ENCODE measurements at regions not wholly inside any gene's neighbourhood (a gene's known extent, or its start where the extent isn't known, plus 50 kb on each side); places are given as distances from the start of the nearest gene placed in this dataset.
"Not testable (repeated sequence)": the region's sequence is repeated elsewhere in the genome, so short reads cannot be mapped to it uniquely, and the experiment has no call there.

- Mint-ChIP-seq H3K27me3 (no peaks in the 10 kb centered on the region), H3K36me3 (ENCODE audit: insufficient read depth) (no peaks in the 10 kb centered on the region), H3K27ac (ENCODE audit: low read depth) (no peak overlapping the region), H3K9me3 (peaks cover 32% of the 10 kb centered on the region), H3K4me3 (no peak overlapping the region), H3K4me1 (no peaks in the 10 kb centered on the region)
- DNase-seq (ENCODE audit: low spot score in 2 of 2) (no peak), ATAC-seq (replicated peaks; ENCODE audit: extremely low read depth, poor library complexity, severe bottlenecking) (no peak)
These were observed 531.1 kb upstream of the STEAP1 start for GRCh38 chr7:89623018-89623672.

GRCh38 chr7:89624155-89624554 is 530.1 kb upstream of the STEAP1 start:
- ATAC-seq (replicated peaks; ENCODE audit: extremely low read depth, poor library complexity, severe bottlenecking): not testable (repeated sequence)

GRCh38 chr7:89648509-89648908 is 505.8 kb upstream of the STEAP1 start:
- H3K27ac Mint-ChIP-seq (ENCODE audit: low read depth): no peak overlapping the region
- peaks cover 10% of the 10 kb centered on the region for H3K9me3 Mint-ChIP-seq
- no peak for ATAC-seq (replicated peaks; ENCODE audit: extremely low read depth, poor library complexity, severe bottlenecking)
- no peaks in the 10 kb centered on the region for H3K27me3 Mint-ChIP-seq
- no peak overlapping the region for H3K4me3 Mint-ChIP-seq
- H3K36me3 Mint-ChIP-seq (ENCODE audit: insufficient read depth): no peaks in the 10 kb centered on the region
- DNase-seq (ENCODE audit: low spot score in 2 of 2): no peak
- no peaks in the 10 kb centered on the region for H3K4me1 Mint-ChIP-seq

More at GRCh38 chr7:89624155-89624554, 530.1 kb upstream of the STEAP1 start:
- H3K4me1 Mint-ChIP-seq; H3K36me3 Mint-ChIP-seq (ENCODE audit: insufficient read depth); H3K4me3 Mint-ChIP-seq; H3K27me3 Mint-ChIP-seq; H3K27ac Mint-ChIP-seq (ENCODE audit: low read depth); DNase-seq (ENCODE audit: low spot score in 2 of 2): not testable (repeated sequence)
- peaks cover 42% of the 10 kb centered on the region for H3K9me3 Mint-ChIP-seq

GRCh38 chr7:89655946-89656345 is 498.3 kb upstream of the STEAP1 start:
- no peak overlapping the region for H3K4me3 Mint-ChIP-seq

GRCh38 chr7:89661876-89662275 is 492.4 kb upstream of the STEAP1 start:
- Mint-ChIP-seq H3K4me1 (no peaks in the 10 kb centered on the region), H3K36me3 (ENCODE audit: insufficient read depth) (no peaks in the 10 kb centered on the region), H3K27me3 (no peaks in the 10 kb centered on the region), H3K27ac (ENCODE audit: low read depth) (no peak overlapping the region), H3K4me3 (no peak overlapping the region), H3K9me3 (peaks cover 17% of the 10 kb centered on the region)
- no peak for ATAC-seq (replicated peaks; ENCODE audit: extremely low read depth, poor library complexity, severe bottlenecking)
- no peak for DNase-seq (ENCODE audit: low spot score in 2 of 2)

More at GRCh38 chr7:89655946-89656345, 498.3 kb upstream of the STEAP1 start:
- ATAC-seq (replicated peaks; ENCODE audit: extremely low read depth, poor library complexity, severe bottlenecking): no peak
- Mint-ChIP-seq H3K27me3 (no peaks in the 10 kb centered on the region), H3K27ac (ENCODE audit: low read depth) (no peak overlapping the region), H3K4me1 (no peaks in the 10 kb centered on the region), H3K9me3 (peaks cover 11% of the 10 kb centered on the region), H3K36me3 (ENCODE audit: insufficient read depth) (no peaks in the 10 kb centered on the region)
- no peak for DNase-seq (ENCODE audit: low spot score in 2 of 2)

- peaks cover 11% of the 10 kb centered on the region for H3K9me3 Mint-ChIP-seq
- no peaks in the 10 kb centered on the region for H3K4me1 Mint-ChIP-seq
- H3K27ac Mint-ChIP-seq (ENCODE audit: low read depth): no peak overlapping the region
- H3K36me3 Mint-ChIP-seq (ENCODE audit: insufficient read depth): no peaks in the 10 kb centered on the region
- H3K27me3 Mint-ChIP-seq: no peaks in the 10 kb centered on the region
- H3K4me3 Mint-ChIP-seq: no peak overlapping the region
- ATAC-seq (replicated peaks; ENCODE audit: extremely low read depth, poor library complexity, severe bottlenecking) (no peak), DNase-seq (ENCODE audit: low spot score in 2 of 2) (no peak)
These were observed 488.0 kb upstream of the STEAP1 start for GRCh38 chr7:89666136-89666835.

- ATAC-seq (replicated peaks; ENCODE audit: extremely low read depth, poor library complexity, severe bottlenecking): no peak
- no peaks in the 10 kb centered on the region for H3K4me1 Mint-ChIP-seq
These were observed 474.1 kb upstream of the STEAP1 start for GRCh38 chr7:89680161-89680560.

GRCh38 chr7:89681448-89681847 is 472.8 kb upstream of the STEAP1 start:
- ATAC-seq (replicated peaks; ENCODE audit: extremely low read depth, poor library complexity, severe bottlenecking) (no peak), DNase-seq (ENCODE audit: low spot score in 2 of 2) (no peak)
- no peak overlapping the region for H3K27ac Mint-ChIP-seq (ENCODE audit: low read depth)
- H3K4me1 Mint-ChIP-seq: no peaks in the 10 kb centered on the region
- no peaks in the 10 kb centered on the region for H3K27me3 Mint-ChIP-seq
- no peaks in the 10 kb centered on the region for H3K36me3 Mint-ChIP-seq (ENCODE audit: insufficient read depth)
- H3K9me3 Mint-ChIP-seq: peaks cover 17% of the 10 kb centered on the region
- H3K4me3 Mint-ChIP-seq: no peak overlapping the region

More at GRCh38 chr7:89680161-89680560, 474.1 kb upstream of the STEAP1 start:
- Mint-ChIP-seq H3K4me3 (no peak overlapping the region), H3K36me3 (ENCODE audit: insufficient read depth) (no peaks in the 10 kb centered on the region), H3K27me3 (no peaks in the 10 kb centered on the region), H3K27ac (ENCODE audit: low read depth) (no peak overlapping the region), H3K9me3 (peaks cover 28% of the 10 kb centered on the region)
- no peak for DNase-seq (ENCODE audit: low spot score in 2 of 2)

- no peaks in the 10 kb centered on the region for H3K27me3 Mint-ChIP-seq
- no peaks in the 10 kb centered on the region for H3K4me1 Mint-ChIP-seq
- H3K9me3 Mint-ChIP-seq: peaks cover 7% of the 10 kb centered on the region
- H3K36me3 Mint-ChIP-seq (ENCODE audit: insufficient read depth): no peaks in the 10 kb centered on the region
- no peak for ATAC-seq (replicated peaks; ENCODE audit: extremely low read depth, poor library complexity, severe bottlenecking)
- H3K4me3 Mint-ChIP-seq: no peak overlapping the region
- H3K27ac Mint-ChIP-seq (ENCODE audit: low read depth): no peak overlapping the region
- DNase-seq (ENCODE audit: low spot score in 2 of 2): no peak
These were observed 469.0 kb upstream of the STEAP1 start for GRCh38 chr7:89685287-89685686.

- Mint-ChIP-seq H3K27ac (ENCODE audit: low read depth) (no peak overlapping the region), H3K27me3 (no peaks in the 10 kb centered on the region), H3K9me3 (peaks cover 7% of the 10 kb centered on the region), H3K36me3 (ENCODE audit: insufficient read depth) (no peaks in the 10 kb centered on the region), H3K4me1 (no peaks in the 10 kb centered on the region), H3K4me3 (no peak overlapping the region)
- no peak for ATAC-seq (replicated peaks; ENCODE audit: extremely low read depth, poor library complexity, severe bottlenecking)
- DNase-seq (ENCODE audit: low spot score in 2 of 2): no peak
These were observed 467.1 kb upstream of the STEAP1 start for GRCh38 chr7:89687211-89687610.

GRCh38 chr7:89695241-89695640 is 459.0 kb upstream of the STEAP1 start:
- Mint-ChIP-seq H3K4me1 (no peaks in the 10 kb centered on the region), H3K27me3 (no peaks in the 10 kb centered on the region), H3K27ac (ENCODE audit: low read depth) (no peak overlapping the region), H3K9me3 (peaks cover 33% of the 10 kb centered on the region), H3K4me3 (no peak overlapping the region), H3K36me3 (ENCODE audit: insufficient read depth) (no peaks in the 10 kb centered on the region)
- ATAC-seq (replicated peaks; ENCODE audit: extremely low read depth, poor library complexity, severe bottlenecking): no peak
- DNase-seq (ENCODE audit: low spot score in 2 of 2): no peak

GRCh38 chr7:89714131-89714530 is 440.1 kb upstream of the STEAP1 start:
- H3K36me3 Mint-ChIP-seq (ENCODE audit: insufficient read depth): no peaks in the 10 kb centered on the region
- H3K4me1 Mint-ChIP-seq: no peaks in the 10 kb centered on the region
- DNase-seq (ENCODE audit: low spot score in 2 of 2) (no peak), ATAC-seq (replicated peaks; ENCODE audit: extremely low read depth, poor library complexity, severe bottlenecking) (no peak)
- no peak overlapping the region for H3K27ac Mint-ChIP-seq (ENCODE audit: low read depth)
- H3K4me3 Mint-ChIP-seq: no peak overlapping the region
- peaks cover 18% of the 10 kb centered on the region for H3K9me3 Mint-ChIP-seq
- H3K27me3 Mint-ChIP-seq: no peaks in the 10 kb centered on the region

GRCh38 chr7:89718941-89719340 is 435.3 kb upstream of the STEAP1 start:
- H3K27me3 Mint-ChIP-seq; H3K4me1 Mint-ChIP-seq; H3K36me3 Mint-ChIP-seq (ENCODE audit: insufficient read depth); H3K9me3 Mint-ChIP-seq; ATAC-seq (replicated peaks; ENCODE audit: extremely low read depth, poor library complexity, severe bottlenecking); H3K27ac Mint-ChIP-seq (ENCODE audit: low read depth); H3K4me3 Mint-ChIP-seq; DNase-seq (ENCODE audit: low spot score in 2 of 2): not testable (repeated sequence)

Measured in central memory CD8-positive, alpha-beta T cell (primary cell).